SK-N-SH (cell line): ENCODE measurements at regions not wholly inside any gene's neighbourhood (a gene's known extent, or its start where the extent isn't known, plus 50 kb on each side); places are given as distances from the start of the nearest gene placed in this dataset.

Experiments
- CTCF ChIA-PET: fragments of 300-600, 350-600 bp; formaldehyde crosslinking; extraction: SDS; loops from one replicate; lab custom pipeline; 2021; lab: Yijun Ruan, JAX
- POLR2A ChIA-PET: fragments of 350-600 bp; sonication (Branson Sonifier 250); formaldehyde crosslinking; extraction: SDS; loops from one replicate; lab custom pipeline; 2020; ENCODE audit warnings: antibody characterized with exemption, inconsistent platforms; lab: Yijun Ruan, JAX
- DNase-seq: peaks from one replicate; pipeline ENCODE4 v3.0.0; 2012
- H2AFZ ChIP-seq: fragments of 200-600 bp; sonication (generic); 2 replicates; pipeline ENCODE4 v1.8.1; 2016; ENCODE audit warnings: antibody characterized with exemption, mild to moderate bottlenecking, low read depth
- H3F3A ChIP-seq: fragments of 200-600 bp; sonication (generic); replicated peaks from 2 replicates; pipeline ENCODE3; 2016; ENCODE audit warnings: antibody characterized with exemption, mild to moderate bottlenecking; ENCODE audit not compliant: insufficient read depth
- H3K27ac ChIP-seq, 2 experiments: fragments of 200-500 bp in 1 of 2; fragments of 200-600 bp in 1 of 2; sonication (Bioruptor generic) in 1 of 2; sonication (generic), shearing (Covaris generic) in 1 of 2; 2 replicates each; pipeline versions ENCODE4 v1.5.1 to v1.6.1; 2014 to 2016; ENCODE audit warnings: low read depth in 2 of 2, inconsistent platforms in 1 of 2, low read length in 1 of 2, mild to moderate bottlenecking in 1 of 2, mixed read lengths in 1 of 2
- H3K27me3 ChIP-seq: fragments of 200-600 bp; sonication (generic), shearing (Covaris generic); 2 replicates; pipeline ENCODE4 v1.6.1; 2016; ENCODE audit warnings: mixed run types; ENCODE audit not compliant: insufficient read depth
- H3K36me3 ChIP-seq, 2 experiments: fragments of 200-500 bp in 1 of 2; fragments of 200-600 bp in 1 of 2; sonication (Bioruptor generic) in 1 of 2; sonication (generic) in 1 of 2; replicated peaks in 1 of 2; 2 replicates each; pipeline versions ENCODE3 to v1.5.1; 2014 to 2016; ENCODE audit warnings: low read length in 1 of 2, mild to moderate bottlenecking in 1 of 2; ENCODE audit not compliant: insufficient read depth in 2 of 2, control insufficient read depth in 1 of 2
- H3K4me1 ChIP-seq, 2 experiments: fragments of 200-500 bp in 1 of 2; fragments of 200-600 bp in 1 of 2; sonication (Bioruptor generic) in 1 of 2; sonication (generic), shearing (Covaris generic) in 1 of 2; 2 replicates each; pipeline versions ENCODE4 v1.5.1 to v1.6.1; 2014 to 2016; ENCODE audit warnings: low read depth in 1 of 2, low read length in 1 of 2, mixed run types in 1 of 2; ENCODE audit not compliant: insufficient read depth in 2 of 2, control insufficient read depth in 1 of 2
- H3K4me2 ChIP-seq: fragments of 200-600 bp; sonication (generic), shearing (Covaris generic); 2 replicates; pipeline ENCODE4 v1.6.1; 2017; ENCODE audit warnings: mixed run types
- H3K4me3 ChIP-seq, 2 experiments: fragments of 200-500 bp in 1 of 2; fragments of 200-600 bp in 1 of 2; sonication (Bioruptor generic) in 1 of 2; sonication (generic), shearing (Covaris generic) in 1 of 2; 2 replicates each; pipeline versions ENCODE4 v1.5.1 to v1.8.1; 2014 to 2016; ENCODE audit warnings: low read depth in 2 of 2, inconsistent platforms in 1 of 2, low read length in 1 of 2, mild to moderate bottlenecking in 1 of 2, mixed read lengths in 1 of 2, moderate library complexity in 1 of 2
- H3K79me2 ChIP-seq: fragments of 200-600 bp; sonication (generic); 2 replicates; pipeline ENCODE4 v1.8.1; 2017; ENCODE audit warnings: mild to moderate bottlenecking; ENCODE audit not compliant: insufficient read depth
- H3K9ac ChIP-seq: fragments of 200-600 bp; sonication (generic); 2 replicates; pipeline ENCODE4 v1.6.1; 2017; ENCODE audit warnings: mixed run types
- H3K9me2 ChIP-seq: fragments of 200-600 bp; sonication (generic); 2 replicates; pipeline ENCODE4 v1.6.1; 2017; ENCODE audit warnings: mixed run types
- H3K9me3 ChIP-seq: fragments of 200-600 bp; sonication (generic); 2 replicates; pipeline ENCODE4 v1.6.1; 2017; ENCODE audit warnings: mixed run types, mild to moderate bottlenecking, moderate library complexity
- H4K20me1 ChIP-seq: fragments of 200-600 bp; sonication (generic); 2 replicates; pipeline ENCODE4 v1.6.1; 2017; ENCODE audit warnings: mild to moderate bottlenecking, mixed run types; ENCODE audit not compliant: insufficient read depth
- CHD2 ChIP-seq: fragments of 150-350 bp; IDR thresholded peaks from 2 replicates; pipeline ENCODE4 v1.6.1; 2018; ENCODE audit warnings: low read length; ENCODE audit not compliant: partially characterized antibody
- ELF1 ChIP-seq: IDR thresholded peaks from 2 replicates; pipeline ENCODE4 v1.4.0; 2012
- EP300 ChIP-seq, 2 experiments: IDR thresholded peaks; 2 replicates each; pipeline versions ENCODE4 v1.4.0 to v1.6.1; 2012; ENCODE audit warnings: borderline replicate concordance in 1 of 2, low read depth in 1 of 2, low read length in 1 of 2
- FOXJ3 ChIP-seq: sonication (generic); formaldehyde crosslinking; IDR thresholded peaks from 2 replicates; pipeline ENCODE4 v1.5.1; 2020; ENCODE audit warnings: mild to moderate bottlenecking, missing genetic modification reagents
- FOXM1 ChIP-seq: IDR thresholded peaks from 2 replicates; pipeline ENCODE4 v1.4.0; 2012; ENCODE audit warnings: low read depth, mild to moderate bottlenecking
- MEF2A ChIP-seq: IDR thresholded peaks from 2 replicates; pipeline ENCODE4 v1.4.0; 2012; ENCODE audit warnings: low read depth, borderline replicate concordance
- MXI1 ChIP-seq: IDR thresholded peaks from 2 replicates; pipeline ENCODE4 v1.6.1; 2012; ENCODE audit warnings: mild to moderate bottlenecking, low read depth, low read length, improper control_type of control experiment
- NFIC ChIP-seq: IDR thresholded peaks from 2 replicates; pipeline ENCODE4 v1.4.0; 2012; ENCODE audit warnings: borderline replicate concordance
- POLR2AphosphoS5 ChIP-seq: IDR thresholded peaks from 2 replicates; pipeline ENCODE4 v1.6.1; 2012; ENCODE audit warnings: low read depth, low read length
- RAD21 ChIP-seq: IDR thresholded peaks from 2 replicates; pipeline ENCODE4 v1.6.1; 2012; ENCODE audit warnings: mild to moderate bottlenecking, low read length
- RCOR1 ChIP-seq: fragments of 150-350 bp; IDR thresholded peaks from 2 replicates; pipeline ENCODE4 v1.6.1; 2017; ENCODE audit warnings: antibody characterized with exemption, low read length
- RFX5 ChIP-seq: IDR thresholded peaks from 2 replicates; pipeline ENCODE4 v1.6.1; 2012; ENCODE audit warnings: mild to moderate bottlenecking, improper control_type of control experiment, low read length
- SIN3A ChIP-seq: IDR thresholded peaks from 2 replicates; pipeline ENCODE4 v1.6.1; 2012; ENCODE audit warnings: low read depth, mild to moderate bottlenecking, low read length, moderate library complexity, borderline replicate concordance
- TCF12 ChIP-seq: IDR thresholded peaks from 2 replicates; pipeline ENCODE4 v1.4.0; 2012
- YY1 ChIP-seq: IDR thresholded peaks from 2 replicates; pipeline ENCODE4 v1.4.0; 2012; ENCODE audit warnings: low read depth, mild to moderate bottlenecking
- WGBS: methylation state at CpG from one replicate; pipeline ENCODE4 v1.1.6; 2017; ENCODE audit warnings: low lambda C conversion rate; 5-methylcytosine and 5-hydroxymethylcytosine counted together
- TF ChIP-seq, protein P1 (sequence below): IDR thresholded peaks from 2 replicates; pipeline ENCODE4 v1.4.0; 2012; ENCODE audit warnings: low read depth, borderline replicate concordance
- TF ChIP-seq, protein P2 (sequence below): fragments of 200-600 bp; sonication (generic); IDR thresholded peaks from 2 replicates; pipeline ENCODE4 v1.6.1; 2017; ENCODE audit warnings: antibody characterized with exemption, mild to moderate bottlenecking, moderate library complexity
- TF ChIP-seq, protein P3 (sequence below): fragments of 150-350 bp; IDR thresholded peaks from 2 replicates; pipeline ENCODE4 v1.6.1; 2017; ENCODE audit warnings: antibody characterized with exemption, low read length, low read depth, borderline replicate concordance
- TF ChIP-seq, protein P4 (sequence below): IDR thresholded peaks from 2 replicates; pipeline ENCODE4 v1.4.0; 2012; ENCODE audit warnings: low read depth

DNA sequence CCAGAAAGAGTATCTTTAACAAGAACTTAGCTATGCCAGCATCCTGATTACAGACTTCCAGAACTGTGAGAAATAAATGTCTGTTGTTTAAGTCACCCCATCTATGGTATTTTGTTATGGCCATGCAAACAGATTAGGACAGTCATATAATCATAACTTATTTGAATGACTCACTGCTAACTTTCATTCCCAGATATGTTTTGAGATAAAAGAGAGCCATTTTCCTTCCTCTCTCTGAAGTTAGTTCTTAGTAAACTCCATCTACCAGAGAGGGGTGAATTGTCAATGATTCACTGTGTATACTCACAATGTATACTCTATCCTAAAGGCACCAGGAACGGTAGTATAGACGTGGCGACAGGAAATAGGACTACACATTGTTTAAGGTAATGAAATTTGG is 179.4 kb upstream of the DPH6 start (continued):
- TF ChIP-seq, protein P1, sequence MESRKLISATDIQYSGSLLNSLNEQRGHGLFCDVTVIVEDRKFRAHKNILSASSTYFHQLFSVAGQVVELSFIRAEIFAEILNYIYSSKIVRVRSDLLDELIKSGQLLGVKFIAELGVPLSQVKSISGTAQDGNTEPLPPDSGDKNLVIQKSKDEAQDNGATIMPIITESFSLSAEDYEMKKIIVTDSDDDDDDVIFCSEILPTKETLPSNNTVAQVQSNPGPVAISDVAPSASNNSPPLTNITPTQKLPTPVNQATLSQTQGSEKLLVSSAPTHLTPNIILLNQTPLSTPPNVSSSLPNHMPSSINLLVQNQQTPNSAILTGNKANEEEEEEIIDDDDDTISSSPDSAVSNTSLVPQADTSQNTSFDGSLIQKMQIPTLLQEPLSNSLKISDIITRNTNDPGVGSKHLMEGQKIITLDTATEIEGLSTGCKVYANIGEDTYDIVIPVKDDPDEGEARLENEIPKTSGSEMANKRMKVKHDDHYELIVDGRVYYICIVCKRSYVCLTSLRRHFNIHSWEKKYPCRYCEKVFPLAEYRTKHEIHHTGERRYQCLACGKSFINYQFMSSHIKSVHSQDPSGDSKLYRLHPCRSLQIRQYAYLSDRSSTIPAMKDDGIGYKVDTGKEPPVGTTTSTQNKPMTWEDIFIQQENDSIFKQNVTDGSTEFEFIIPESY: no peak
- TF ChIP-seq CHD2 (no peak), EP300 (IDR thresholded peaks at IDR 0.05; ENCODE audit: borderline replicate concordance in 1 of 2, low read depth in 1 of 2, low read length in 1 of 2) (peak in 1 of 2 experiments; percentile 60; a peak in 1 of 4 replicates), FOXM1 (no peak)
- TF ChIP-seq, protein P2, sequence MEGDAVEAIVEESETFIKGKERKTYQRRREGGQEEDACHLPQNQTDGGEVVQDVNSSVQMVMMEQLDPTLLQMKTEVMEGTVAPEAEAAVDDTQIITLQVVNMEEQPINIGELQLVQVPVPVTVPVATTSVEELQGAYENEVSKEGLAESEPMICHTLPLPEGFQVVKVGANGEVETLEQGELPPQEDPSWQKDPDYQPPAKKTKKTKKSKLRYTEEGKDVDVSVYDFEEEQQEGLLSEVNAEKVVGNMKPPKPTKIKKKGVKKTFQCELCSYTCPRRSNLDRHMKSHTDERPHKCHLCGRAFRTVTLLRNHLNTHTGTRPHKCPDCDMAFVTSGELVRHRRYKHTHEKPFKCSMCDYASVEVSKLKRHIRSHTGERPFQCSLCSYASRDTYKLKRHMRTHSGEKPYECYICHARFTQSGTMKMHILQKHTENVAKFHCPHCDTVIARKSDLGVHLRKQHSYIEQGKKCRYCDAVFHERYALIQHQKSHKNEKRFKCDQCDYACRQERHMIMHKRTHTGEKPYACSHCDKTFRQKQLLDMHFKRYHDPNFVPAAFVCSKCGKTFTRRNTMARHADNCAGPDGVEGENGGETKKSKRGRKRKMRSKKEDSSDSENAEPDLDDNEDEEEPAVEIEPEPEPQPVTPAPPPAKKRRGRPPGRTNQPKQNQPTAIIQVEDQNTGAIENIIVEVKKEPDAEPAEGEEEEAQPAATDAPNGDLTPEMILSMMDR: no peak
- TF ChIP-seq, protein P3, sequence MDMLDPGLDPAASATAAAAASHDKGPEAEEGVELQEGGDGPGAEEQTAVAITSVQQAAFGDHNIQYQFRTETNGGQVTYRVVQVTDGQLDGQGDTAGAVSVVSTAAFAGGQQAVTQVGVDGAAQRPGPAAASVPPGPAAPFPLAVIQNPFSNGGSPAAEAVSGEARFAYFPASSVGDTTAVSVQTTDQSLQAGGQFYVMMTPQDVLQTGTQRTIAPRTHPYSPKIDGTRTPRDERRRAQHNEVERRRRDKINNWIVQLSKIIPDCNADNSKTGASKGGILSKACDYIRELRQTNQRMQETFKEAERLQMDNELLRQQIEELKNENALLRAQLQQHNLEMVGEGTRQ: no peak
- TF ChIP-seq, all 33 proteins: peak for 8

DNA sequence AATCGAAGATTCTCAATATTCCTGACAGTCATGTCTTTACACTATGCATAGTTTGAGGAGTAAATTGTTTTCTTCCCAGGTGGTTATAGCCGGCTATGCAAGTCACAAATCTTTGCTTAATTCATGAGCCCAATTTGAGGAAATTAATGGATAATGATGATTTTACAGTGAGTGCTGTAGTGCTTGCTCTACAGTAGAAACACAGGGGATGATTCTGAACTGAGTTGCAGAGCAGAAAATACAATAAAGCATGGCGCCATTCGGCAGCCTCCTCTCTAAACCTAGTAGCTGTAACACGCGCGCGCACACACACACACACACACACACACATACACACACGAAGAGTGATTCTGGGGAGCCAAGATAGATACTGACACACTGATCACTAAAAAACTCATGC is 181.7 kb upstream of the DPH6 start:
- Histone ChIP-seq H3K79me2 (no peaks in the 10 kb centered on the region), H3K9me3 (no peaks in the 10 kb centered on the region), H3K9ac (no peak overlapping the region), H3K4me3 (no peak overlapping the region), H3K27ac (no peak overlapping the region), H3K9me2 (no peaks in the 10 kb centered on the region), H3K4me1 (peaks cover 0 to 17% of the 10 kb centered on the region in 2 experiments; a peak in 2 of 4 replicates), H3F3A (peaks cover 22% of the 10 kb centered on the region), H4K20me1 (no peaks in the 10 kb centered on the region), H3K36me3 (no peaks in the 10 kb centered on the region), H3K4me2 (no peak overlapping the region), H2AFZ (no peak overlapping the region), H3K27me3 (no peaks in the 10 kb centered on the region)
- ChIA-PET CTCF (no interaction called here), POLR2A (no interaction called here)
- 76% methylated on average over 9 of the region's 9 CpGs for WGBS
- no peak for DNase-seq
- TF ChIP-seq RAD21 (no peak), RFX5 (no peak), FOXJ3 (CRISPR knock-in tag) (no peak), TCF12 (no peak), YY1 (no peak), POLR2AphosphoS5 (no peak), RCOR1 (no peak), ELF1 (no peak), MEF2A (no peak), MXI1 (no peak), SIN3A (no peak), NFIC (no peak)
- TF ChIP-seq, protein P1: no peak
- TF ChIP-seq, protein P2: no peak
- TF ChIP-seq, protein P4, sequence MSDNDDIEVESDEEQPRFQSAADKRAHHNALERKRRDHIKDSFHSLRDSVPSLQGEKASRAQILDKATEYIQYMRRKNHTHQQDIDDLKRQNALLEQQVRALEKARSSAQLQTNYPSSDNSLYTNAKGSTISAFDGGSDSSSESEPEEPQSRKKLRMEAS: no peak
